GM13977 (cell line): ENCODE measurements at regions not wholly inside any gene's neighbourhood (a gene's known extent, or its start where the extent isn't known, plus 50 kb on each side); places are given as distances from the start of the nearest gene placed in this dataset.

Experiments
- DNase-seq: peaks from one replicate; pipeline ENCODE4 v3.0.0; 2012; ENCODE audit warnings: low spot score
- in situ Hi-C: fragments of 300-500 bp; cut with MboI; formaldehyde crosslinking; loops from one replicate; pipeline ENCODE4 v1.12.0; 2022; ENCODE audit warnings: low sequenced_read_pairs, low pct_unique_long_range_greater_than_20kb, mixed read lengths, inconsistent platforms; ENCODE audit not compliant: unreplicated experiment
- TF ChIP-seq, protein P1 (sequence below): IDR thresholded peaks from 2 replicates; pipeline ENCODE4 v1.5.1; 2012; ENCODE audit warnings: mild to moderate bottlenecking, control low read depth; ENCODE audit not compliant: insufficient read depth; ENCODE audit errors: extremely low read depth, missing control alignments

DNA sequence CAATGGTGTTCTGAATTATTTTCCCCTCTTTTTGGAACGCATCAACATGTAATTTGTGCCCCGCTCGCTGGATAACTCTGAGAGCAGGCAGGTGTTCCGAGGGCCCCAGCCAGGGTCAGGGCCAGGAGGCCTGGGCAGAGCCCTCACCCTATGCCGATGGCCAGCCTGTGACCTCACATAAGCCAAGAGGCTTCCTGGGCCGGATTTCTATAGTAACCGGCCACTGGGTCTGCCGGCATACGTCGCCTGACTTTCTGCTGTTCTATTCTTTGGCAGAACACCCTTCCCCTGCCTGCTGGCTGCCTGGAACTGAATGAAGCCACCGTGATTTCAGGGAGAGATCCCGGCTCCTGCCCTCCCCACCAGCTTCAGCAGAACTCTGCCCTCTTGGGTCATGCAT lies 375.2 kb downstream of the SHANK2 start:
- in situ Hi-C loops: no loop called here
- DNase-seq: no peak

DNA sequence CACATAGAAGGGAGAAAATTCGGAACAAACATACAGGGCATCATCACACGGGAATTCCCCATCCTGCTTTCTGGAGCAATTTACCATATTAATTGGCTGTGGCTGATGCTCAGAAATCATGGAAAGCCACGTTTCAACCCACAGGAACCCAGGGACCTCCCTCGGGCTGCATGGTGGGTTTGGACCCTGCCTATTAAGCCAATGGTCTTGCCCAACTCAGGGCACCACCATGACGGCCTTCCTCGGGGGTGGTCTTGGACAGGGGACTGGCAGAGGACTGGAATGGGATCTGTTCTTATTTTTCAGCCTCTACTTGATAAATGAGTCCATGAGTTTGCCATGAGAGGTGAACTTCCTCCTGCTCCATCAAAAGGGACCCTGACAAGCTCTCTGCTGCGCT lies 374.0 kb downstream of the SHANK2 start:
- no peak for DNase-seq
- TF ChIP-seq, protein P1, sequence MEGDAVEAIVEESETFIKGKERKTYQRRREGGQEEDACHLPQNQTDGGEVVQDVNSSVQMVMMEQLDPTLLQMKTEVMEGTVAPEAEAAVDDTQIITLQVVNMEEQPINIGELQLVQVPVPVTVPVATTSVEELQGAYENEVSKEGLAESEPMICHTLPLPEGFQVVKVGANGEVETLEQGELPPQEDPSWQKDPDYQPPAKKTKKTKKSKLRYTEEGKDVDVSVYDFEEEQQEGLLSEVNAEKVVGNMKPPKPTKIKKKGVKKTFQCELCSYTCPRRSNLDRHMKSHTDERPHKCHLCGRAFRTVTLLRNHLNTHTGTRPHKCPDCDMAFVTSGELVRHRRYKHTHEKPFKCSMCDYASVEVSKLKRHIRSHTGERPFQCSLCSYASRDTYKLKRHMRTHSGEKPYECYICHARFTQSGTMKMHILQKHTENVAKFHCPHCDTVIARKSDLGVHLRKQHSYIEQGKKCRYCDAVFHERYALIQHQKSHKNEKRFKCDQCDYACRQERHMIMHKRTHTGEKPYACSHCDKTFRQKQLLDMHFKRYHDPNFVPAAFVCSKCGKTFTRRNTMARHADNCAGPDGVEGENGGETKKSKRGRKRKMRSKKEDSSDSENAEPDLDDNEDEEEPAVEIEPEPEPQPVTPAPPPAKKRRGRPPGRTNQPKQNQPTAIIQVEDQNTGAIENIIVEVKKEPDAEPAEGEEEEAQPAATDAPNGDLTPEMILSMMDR: no peak
- in situ Hi-C loops: no loop called here

More for the DNA sequence above, 375.2 kb downstream of the SHANK2 start:
- TF ChIP-seq, protein P1: no peak

DNA sequence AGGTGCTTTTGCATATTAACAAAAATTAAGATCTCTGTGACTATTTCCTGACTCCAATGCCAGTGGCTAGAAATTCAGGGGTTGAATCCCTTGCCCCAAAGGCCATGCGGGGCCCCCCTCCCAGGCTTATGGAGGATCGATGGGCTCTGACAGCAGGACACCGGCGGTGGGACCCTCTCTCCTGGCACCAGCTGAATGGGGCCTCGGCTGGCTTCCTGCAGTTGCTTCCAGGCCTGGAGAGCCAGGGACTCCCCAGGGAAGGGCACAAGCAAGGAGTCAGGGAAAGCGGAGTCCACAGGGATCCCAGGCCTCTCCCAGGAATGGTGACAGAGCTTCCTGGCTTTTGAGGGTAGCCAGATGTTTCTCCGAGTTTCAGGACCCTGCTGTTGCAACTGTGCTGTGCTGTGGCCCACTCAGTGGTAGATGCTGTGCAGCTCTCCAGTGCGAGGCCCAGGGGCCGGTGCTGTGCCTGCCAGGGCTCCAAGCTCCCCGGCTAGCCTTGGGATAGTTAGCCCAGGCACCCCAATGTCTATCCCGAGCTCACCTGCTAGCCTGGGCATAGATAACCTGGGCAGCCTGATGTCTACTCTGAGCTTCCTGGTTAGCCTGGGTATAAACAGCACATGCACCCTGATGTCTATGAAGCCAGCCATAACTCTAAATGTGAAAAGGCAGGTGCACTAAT lies 372.6 kb downstream of the SHANK2 start:
- DNase-seq: no peak
- in situ Hi-C loops: no loop called here
- TF ChIP-seq, protein P1: no peak

DNA sequence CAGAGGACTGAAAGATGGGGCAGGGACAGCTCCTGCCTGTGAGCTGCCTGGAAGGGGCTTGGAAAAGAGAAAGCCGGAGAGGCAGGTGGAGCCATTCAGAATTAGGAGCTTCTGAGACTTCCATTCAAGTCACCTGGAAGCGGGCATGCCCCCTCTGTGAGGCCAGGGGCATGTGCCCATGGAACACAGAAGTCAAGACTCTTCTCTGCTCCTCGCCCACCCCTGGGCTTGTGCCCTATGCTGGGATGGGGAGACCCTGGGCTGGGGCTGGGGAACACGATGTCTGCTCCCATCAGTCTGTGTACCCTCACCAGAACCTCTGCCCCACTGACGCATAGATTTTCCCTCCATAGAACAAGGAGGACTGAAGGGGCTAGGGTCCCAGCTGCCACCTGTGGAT lies 372.0 kb downstream of the SHANK2 start:
- in situ Hi-C loops: no loop called here
- TF ChIP-seq, protein P1: no peak
- DNase-seq: no peak

DNA sequence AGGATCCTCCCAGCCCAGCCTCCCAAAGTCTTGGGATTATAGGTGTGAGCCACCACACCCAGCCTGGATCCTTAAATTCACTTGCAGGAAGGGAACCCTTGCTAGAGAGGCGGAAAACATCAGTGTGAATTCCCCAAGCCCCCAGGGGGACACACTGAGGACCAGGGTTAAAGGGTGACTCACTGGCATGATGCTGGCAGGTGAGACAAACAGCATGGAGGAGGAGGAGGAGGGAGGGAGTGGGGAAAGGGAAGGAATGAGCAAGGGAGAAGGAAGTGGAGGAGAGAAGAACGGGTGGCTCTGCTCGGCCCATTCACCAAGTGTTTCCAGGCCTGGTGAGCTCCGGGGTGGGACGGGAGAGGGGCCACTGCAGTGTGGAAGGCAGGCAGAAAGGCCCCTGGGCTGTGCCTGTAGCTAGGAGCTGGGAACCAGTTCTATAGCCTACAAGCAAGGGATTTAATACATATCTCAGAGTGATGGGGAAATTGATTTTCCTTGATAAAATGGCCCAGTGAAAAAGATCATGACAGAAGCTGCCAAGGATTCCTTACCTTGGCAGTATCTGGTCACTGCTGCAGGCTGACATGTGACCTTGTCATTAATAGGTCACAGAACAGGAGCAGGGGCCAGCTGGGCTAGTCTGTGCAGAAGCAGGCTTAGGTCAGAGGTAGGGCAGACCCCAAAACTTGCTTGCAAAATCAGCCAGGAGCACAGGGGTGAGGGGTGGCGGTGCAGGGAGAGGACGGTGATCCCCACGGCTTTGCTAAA lies 370.2 kb downstream of the SHANK2 start:
- TF ChIP-seq, protein P1: no peak
- in situ Hi-C loops: no loop called here
- DNase-seq: no peak

DNA sequence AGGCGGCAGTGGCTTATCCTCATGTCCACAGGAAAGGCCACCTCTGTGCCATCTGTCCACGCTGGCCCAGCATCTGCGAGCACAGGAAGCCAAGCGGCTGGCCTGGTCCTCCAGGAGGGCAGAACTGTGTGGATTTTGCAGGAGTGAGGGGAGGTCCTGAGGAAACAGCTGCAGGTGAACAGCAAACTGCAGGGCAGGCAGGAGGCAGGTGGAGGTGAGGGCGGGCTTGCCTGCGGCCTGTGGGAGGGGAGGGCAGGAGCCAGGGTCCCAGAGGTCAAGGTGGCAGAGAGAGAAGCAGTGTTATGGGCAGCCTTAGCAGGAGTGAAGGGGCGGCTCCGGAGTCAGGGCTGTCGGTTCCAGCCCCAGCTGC lies 369.7 kb downstream of the SHANK2 start:
- DNase-seq: no peak
- in situ Hi-C loops: no loop called here
- TF ChIP-seq, protein P1: no peak
